ENCODE measurements at regions not wholly inside any gene's neighbourhood (a gene's known extent, or its start where the extent isn't known, plus 50 kb on each side); places are given as distances from the start of the nearest gene placed in this dataset.

GRCh38 chr5:15023846-15024245, 152.3 kb upstream of the ANKH start:
- TF ChIP-seq, protein P1, sequence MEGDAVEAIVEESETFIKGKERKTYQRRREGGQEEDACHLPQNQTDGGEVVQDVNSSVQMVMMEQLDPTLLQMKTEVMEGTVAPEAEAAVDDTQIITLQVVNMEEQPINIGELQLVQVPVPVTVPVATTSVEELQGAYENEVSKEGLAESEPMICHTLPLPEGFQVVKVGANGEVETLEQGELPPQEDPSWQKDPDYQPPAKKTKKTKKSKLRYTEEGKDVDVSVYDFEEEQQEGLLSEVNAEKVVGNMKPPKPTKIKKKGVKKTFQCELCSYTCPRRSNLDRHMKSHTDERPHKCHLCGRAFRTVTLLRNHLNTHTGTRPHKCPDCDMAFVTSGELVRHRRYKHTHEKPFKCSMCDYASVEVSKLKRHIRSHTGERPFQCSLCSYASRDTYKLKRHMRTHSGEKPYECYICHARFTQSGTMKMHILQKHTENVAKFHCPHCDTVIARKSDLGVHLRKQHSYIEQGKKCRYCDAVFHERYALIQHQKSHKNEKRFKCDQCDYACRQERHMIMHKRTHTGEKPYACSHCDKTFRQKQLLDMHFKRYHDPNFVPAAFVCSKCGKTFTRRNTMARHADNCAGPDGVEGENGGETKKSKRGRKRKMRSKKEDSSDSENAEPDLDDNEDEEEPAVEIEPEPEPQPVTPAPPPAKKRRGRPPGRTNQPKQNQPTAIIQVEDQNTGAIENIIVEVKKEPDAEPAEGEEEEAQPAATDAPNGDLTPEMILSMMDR (IDR thresholded peaks at IDR 0.05) = no peak
- no peak for TF ChIP-seq POLR2AphosphoS5 (IDR thresholded peaks at IDR 0.05)
- no peak for TF ChIP-seq POLR2A (IDR thresholded peaks at IDR 0.05; ENCODE audit: low read depth)

All from esophagus muscularis mucosa (tissue), 3 donors.